ENCODE measurements at regions not wholly inside any gene's neighbourhood (a gene's known extent, or its start where the extent isn't known, plus 50 kb on each side); places are given as distances from the start of the nearest gene placed in this dataset.

DNA sequence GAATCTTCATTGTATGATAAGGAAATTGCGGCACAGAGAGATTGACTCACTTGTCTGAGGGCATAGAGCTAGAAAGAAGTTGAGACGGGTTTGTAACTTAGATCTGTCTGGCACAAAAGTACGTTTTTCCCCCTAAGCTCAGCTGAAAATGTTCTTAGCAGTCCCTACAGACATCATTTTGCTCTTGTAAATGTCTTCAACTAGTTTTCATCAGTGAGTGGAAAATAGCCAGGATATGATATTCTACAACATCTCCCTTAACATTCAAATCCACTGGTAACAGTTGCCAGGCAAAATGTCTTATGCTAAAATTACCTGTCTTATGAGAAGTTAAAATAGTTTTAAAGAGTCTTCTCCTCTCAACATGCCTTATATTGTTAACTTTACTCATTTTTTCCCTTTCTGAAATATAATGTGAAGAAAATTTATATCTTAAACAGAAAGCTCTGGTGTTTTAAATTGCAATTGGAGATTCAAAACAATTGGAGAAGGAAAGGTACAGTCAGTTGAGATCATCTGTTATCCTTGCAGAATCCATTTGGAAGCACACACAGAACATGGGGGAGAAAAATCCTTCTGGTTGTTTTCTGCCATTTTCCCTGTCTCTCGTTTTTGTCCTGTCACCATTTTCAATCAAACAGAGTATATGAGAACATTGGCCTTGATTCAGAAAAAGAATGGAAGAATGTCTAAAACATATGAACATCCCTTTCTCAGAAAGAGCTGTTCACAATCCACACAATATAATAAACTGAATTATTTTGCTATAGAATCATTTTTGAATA is 255.0 kb downstream of the TRIB2 start:
- no peak for TF ChIP-seq EP300 (IDR thresholded peaks at IDR 0.05; ENCODE audit: borderline replicate concordance)
- TF ChIP-seq CREB1 (IDR thresholded peaks at IDR 0.05; ENCODE audit: low read depth): no peak

Data from Ishikawa (cell line).